ENCODE measurements at regions not wholly inside any gene's neighbourhood (a gene's known extent, or its start where the extent isn't known, plus 50 kb on each side); places are given as distances from the start of the nearest gene placed in this dataset.

DNA sequence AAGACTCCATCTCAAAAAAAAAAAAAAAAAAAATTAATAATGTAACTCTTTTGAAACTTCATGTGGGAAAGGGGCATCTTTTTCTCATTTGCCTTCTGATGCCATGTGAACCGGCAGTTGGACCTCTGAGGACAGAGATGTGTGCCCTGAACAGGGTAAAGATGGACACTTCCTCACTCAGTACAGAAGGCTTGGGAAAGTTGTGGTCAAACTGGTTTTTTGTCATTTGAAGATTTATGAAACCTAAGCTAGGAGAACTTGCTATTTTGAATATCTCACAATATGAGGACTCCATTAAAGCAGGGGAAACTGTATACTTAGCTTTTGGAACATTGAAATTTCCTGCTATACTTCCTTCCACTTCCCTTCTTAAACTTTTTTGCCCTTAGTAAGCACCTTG, 147.5 kb upstream of the ALDH1B1 start:
- TF ChIP-seq, protein P1, sequence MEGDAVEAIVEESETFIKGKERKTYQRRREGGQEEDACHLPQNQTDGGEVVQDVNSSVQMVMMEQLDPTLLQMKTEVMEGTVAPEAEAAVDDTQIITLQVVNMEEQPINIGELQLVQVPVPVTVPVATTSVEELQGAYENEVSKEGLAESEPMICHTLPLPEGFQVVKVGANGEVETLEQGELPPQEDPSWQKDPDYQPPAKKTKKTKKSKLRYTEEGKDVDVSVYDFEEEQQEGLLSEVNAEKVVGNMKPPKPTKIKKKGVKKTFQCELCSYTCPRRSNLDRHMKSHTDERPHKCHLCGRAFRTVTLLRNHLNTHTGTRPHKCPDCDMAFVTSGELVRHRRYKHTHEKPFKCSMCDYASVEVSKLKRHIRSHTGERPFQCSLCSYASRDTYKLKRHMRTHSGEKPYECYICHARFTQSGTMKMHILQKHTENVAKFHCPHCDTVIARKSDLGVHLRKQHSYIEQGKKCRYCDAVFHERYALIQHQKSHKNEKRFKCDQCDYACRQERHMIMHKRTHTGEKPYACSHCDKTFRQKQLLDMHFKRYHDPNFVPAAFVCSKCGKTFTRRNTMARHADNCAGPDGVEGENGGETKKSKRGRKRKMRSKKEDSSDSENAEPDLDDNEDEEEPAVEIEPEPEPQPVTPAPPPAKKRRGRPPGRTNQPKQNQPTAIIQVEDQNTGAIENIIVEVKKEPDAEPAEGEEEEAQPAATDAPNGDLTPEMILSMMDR (IDR thresholded peaks at IDR 0.05; ENCODE audit: poor library complexity): no peak
- TF ChIP-seq EZH2phosphoT487 (IDR thresholded peaks at IDR 0.05; ENCODE audit: low read depth, severe bottlenecking, unreplicated experiment): no peak
